ENCODE measurements at regions not wholly inside any gene's neighbourhood (a gene's known extent, or its start where the extent isn't known, plus 50 kb on each side); places are given as distances from the start of the nearest gene placed in this dataset.

GRCh38 chr1:114231301-114231700 lies 77.6 kb upstream of the SYT6 start:
- no peak overlapping the region for H3K27ac ChIP-seq
- no peak for DNase-seq
- TF ChIP-seq CTCF (IDR thresholded peaks at IDR 0.05; ENCODE audit: low read depth, low read length) = no peak
- H3K27me3 ChIP-seq (ENCODE audit: insufficient read depth, low read depth, severe bottlenecking) = no peaks in the 10 kb centered on the region
- H3K9me3 ChIP-seq (ENCODE audit: severe bottlenecking) = no peaks in the 10 kb centered on the region
- no peak overlapping the region for H3K4me3 ChIP-seq (ENCODE audit: low read depth, low read length)
- H3K36me3 ChIP-seq = no peaks in the 10 kb centered on the region

DNA sequence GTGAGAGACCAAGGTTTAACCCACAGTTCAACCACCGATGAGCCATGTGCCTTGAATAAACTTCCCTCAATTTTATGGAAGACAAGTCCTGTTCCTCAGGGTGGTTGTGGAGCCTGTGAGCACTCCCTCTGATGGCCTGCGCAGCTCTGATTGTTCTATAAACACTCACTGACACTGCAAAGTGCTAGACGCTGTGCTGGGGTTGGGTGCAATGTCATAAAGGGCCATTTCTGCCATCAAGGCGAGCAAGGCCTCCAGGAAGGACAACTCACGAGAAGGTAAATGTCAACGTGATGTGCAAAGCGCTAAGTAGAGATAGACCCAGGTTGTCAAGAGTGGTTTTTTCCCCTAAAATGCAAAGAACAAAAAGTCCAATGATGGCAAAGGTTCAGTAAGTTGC lies 75.7 kb upstream of the SYT6 start:
- no peaks in the 10 kb centered on the region for H3K36me3 ChIP-seq
- no peak overlapping the region for H3K27ac ChIP-seq
- no peak for TF ChIP-seq CTCF (IDR thresholded peaks at IDR 0.05; ENCODE audit: low read depth, low read length)
- H3K4me3 ChIP-seq (ENCODE audit: low read depth, low read length) = no peak overlapping the region
- no peaks in the 10 kb centered on the region for H3K9me3 ChIP-seq (ENCODE audit: severe bottlenecking)
- no peaks in the 10 kb centered on the region for H3K27me3 ChIP-seq (ENCODE audit: insufficient read depth, low read depth, severe bottlenecking)
- no peak for DNase-seq

GRCh38 chr1:114227059-114227458 lies 73.4 kb upstream of the SYT6 start:
- TF ChIP-seq CTCF (IDR thresholded peaks at IDR 0.05; ENCODE audit: low read depth, low read length) = no peak
- no peaks in the 10 kb centered on the region for H3K27me3 ChIP-seq (ENCODE audit: insufficient read depth, low read depth, severe bottlenecking)
- H3K9me3 ChIP-seq (ENCODE audit: severe bottlenecking) = no peaks in the 10 kb centered on the region
- H3K27ac ChIP-seq = no peak overlapping the region
- DNase-seq = no peak
- H3K4me3 ChIP-seq (ENCODE audit: low read depth, low read length) = no peak overlapping the region
- H3K36me3 ChIP-seq = no peaks in the 10 kb centered on the region

GRCh38 chr1:114224196-114224907 lies 70.7 kb upstream of the SYT6 start:
- no peaks in the 10 kb centered on the region for H3K9me3 ChIP-seq (ENCODE audit: severe bottlenecking)
- H3K27ac ChIP-seq = no peak overlapping the region
- no peak overlapping the region for H3K4me3 ChIP-seq (ENCODE audit: low read depth, low read length)
- TF ChIP-seq CTCF (IDR thresholded peaks at IDR 0.05; ENCODE audit: low read depth, low read length) = no peak
- no peaks in the 10 kb centered on the region for H3K36me3 ChIP-seq
- DNase-seq = no peak
- H3K27me3 ChIP-seq (ENCODE audit: insufficient read depth, low read depth, severe bottlenecking) = no peaks in the 10 kb centered on the region

GRCh38 chr1:114222920-114223319 lies 69.3 kb upstream of the SYT6 start:
- TF ChIP-seq CTCF (IDR thresholded peaks at IDR 0.05; ENCODE audit: low read depth, low read length) = no peak
- H3K27ac ChIP-seq = no peak overlapping the region
- H3K27me3 ChIP-seq (ENCODE audit: insufficient read depth, low read depth, severe bottlenecking) = no peaks in the 10 kb centered on the region
- H3K36me3 ChIP-seq = no peaks in the 10 kb centered on the region
- no peaks in the 10 kb centered on the region for H3K9me3 ChIP-seq (ENCODE audit: severe bottlenecking)
- no peak overlapping the region for H3K4me3 ChIP-seq (ENCODE audit: low read depth, low read length)
- no peak for DNase-seq
